AG09309 (cell line): ENCODE measurements at regions not wholly inside any gene's neighbourhood (a gene's known extent, or its start where the extent isn't known, plus 50 kb on each side); places are given as distances from the start of the nearest gene placed in this dataset.

Experiments
- DNase-seq: peaks from one replicate; pipeline ENCODE4 v3.0.0-alpha.2; 2010; ENCODE audit warnings: low read depth
- H3K4me3 ChIP-seq: 2 replicates; pipeline ENCODE4 v1.5.1; 2011; ENCODE audit warnings: mild to moderate bottlenecking, low read depth, low read length, moderate library complexity; ENCODE audit not compliant: control insufficient read depth
- CTCF ChIP-seq: IDR thresholded peaks from 2 replicates; pipeline ENCODE4 v1.5.1; 2011; ENCODE audit warnings: mild to moderate bottlenecking, low read depth, low read length, inconsistent platforms; ENCODE audit not compliant: insufficient read depth, control insufficient read depth; ENCODE audit errors: missing control alignments

- no peak for DNase-seq
- H3K4me3 ChIP-seq = no peak overlapping the region
- no peak for TF ChIP-seq CTCF
These were observed 745.9 kb downstream of the GATA3 start for GRCh38 chr10:8800426-8800825.

DNA sequence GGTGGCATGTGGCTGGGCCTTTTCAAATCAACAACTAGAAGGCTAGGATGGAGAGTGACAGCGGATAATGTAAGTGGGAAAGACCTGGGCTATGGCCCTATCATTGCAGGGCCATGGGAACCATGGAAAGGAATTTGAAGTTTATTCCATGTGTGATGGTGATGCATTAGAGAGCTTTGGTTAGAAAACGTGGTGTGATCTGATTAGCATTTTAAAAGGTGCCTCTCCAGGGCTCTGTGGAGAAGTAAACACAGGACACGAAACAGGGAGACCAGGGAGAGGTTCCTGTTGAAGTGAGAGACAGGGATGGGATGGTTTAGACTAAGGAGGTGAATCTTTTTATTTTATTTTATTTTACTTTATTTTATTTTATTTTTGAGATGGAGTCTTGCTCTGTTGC, 749.5 kb downstream of the GATA3 start:
- H3K4me3 ChIP-seq = no peak overlapping the region
- DNase-seq = no peak
- TF ChIP-seq CTCF = no peak

GRCh38 chr10:8810677-8811076, 756.2 kb downstream of the GATA3 start:
- TF ChIP-seq CTCF = no peak
- DNase-seq = no peak
- no peak overlapping the region for H3K4me3 ChIP-seq

DNA sequence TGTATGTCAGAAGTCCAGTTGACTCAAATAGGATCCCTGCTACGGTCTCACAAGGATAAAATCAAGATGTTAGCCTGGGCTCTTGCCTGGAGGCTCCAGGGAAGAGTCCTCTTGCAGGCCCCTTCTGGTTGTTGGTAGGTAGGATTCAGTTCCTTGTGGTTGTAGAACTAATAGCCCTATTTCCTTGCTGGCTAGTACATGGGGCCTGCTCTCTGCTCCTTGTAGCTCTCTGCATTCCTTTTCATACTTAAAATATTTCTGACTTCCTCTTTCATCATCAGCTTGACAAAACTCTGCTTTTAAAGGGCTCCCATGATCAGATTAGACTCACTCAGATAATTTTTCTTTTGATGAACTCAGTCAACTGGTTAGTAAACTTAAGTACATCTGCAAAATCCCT, 756.7 kb downstream of the GATA3 start:
- no peak for DNase-seq
- H3K4me3 ChIP-seq = no peak overlapping the region
- TF ChIP-seq CTCF = no peak

DNA sequence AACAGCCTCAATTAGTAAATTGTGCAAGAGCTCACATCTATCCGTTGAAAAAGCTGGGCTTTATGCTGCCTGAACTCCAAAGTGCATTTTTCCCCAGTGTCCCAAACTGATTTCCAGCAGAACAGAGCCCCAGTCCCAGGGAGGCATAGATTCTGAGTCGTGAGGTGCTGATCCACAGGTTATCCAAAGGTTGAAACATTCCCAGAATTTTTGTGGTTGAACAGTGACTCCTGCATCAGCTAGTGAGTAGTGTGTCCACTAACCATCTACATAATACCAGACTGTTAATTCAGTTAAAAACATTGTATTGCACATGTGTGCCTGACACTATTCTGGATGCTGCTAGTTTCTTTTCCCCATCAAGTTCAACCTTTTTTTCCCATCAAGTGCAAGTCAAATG, 761.5 kb downstream of the GATA3 start:
- DNase-seq = no peak
- no peak for TF ChIP-seq CTCF
- no peak overlapping the region for H3K4me3 ChIP-seq

GRCh38 chr10:8817299-8817698, 762.8 kb downstream of the GATA3 start:
- no peak for TF ChIP-seq CTCF
- DNase-seq = no peak
- H3K4me3 ChIP-seq = no peak overlapping the region

- no peak for DNase-seq
- no peak for TF ChIP-seq CTCF
- H3K4me3 ChIP-seq = no peak overlapping the region
These were observed 771.1 kb downstream of the GATA3 start for GRCh38 chr10:8825611-8826010.
